C4-2B (cell line): ENCODE measurements at regions not wholly inside any gene's neighbourhood (a gene's known extent, or its start where the extent isn't known, plus 50 kb on each side); places are given as distances from the start of the nearest gene placed in this dataset.

ENCODE experiments used
- H3K27ac ChIP-seq: fragments of 450-650 bp; 2 replicates; pipeline ENCODE4 v1.5.1; 2017
- CTCF ChIP-seq: fragments of 450-650 bp; conservative IDR thresholded peaks from 2 replicates; pipeline ENCODE4 v1.5.1; 2017; ENCODE audit warnings: mild to moderate bottlenecking
- ZFX ChIP-seq: fragments of 450-650 bp; IDR thresholded peaks from 2 replicates; pipeline ENCODE4 v1.6.1; 2017

- H3K27ac ChIP-seq: no peak overlapping the region
- TF ChIP-seq CTCF (no peak), ZFX (no peak)
Measured at GRCh38 chr6:1527073-1527457, 82.7 kb upstream of the FOXC1 start.

GRCh38 chr6:1535295-1535694, 74.4 kb upstream of the FOXC1 start:
- no peak overlapping the region for H3K27ac ChIP-seq
- no peak for TF ChIP-seq CTCF
- no peak for TF ChIP-seq ZFX

- no peak overlapping the region for H3K27ac ChIP-seq
- no peak for TF ChIP-seq CTCF
- no peak for TF ChIP-seq ZFX
Measured at GRCh38 chr6:1536526-1537429, 72.9 kb upstream of the FOXC1 start.

- no peak for TF ChIP-seq ZFX
- TF ChIP-seq CTCF: no peak
Measured at GRCh38 chr6:1538369-1538768, 71.3 kb upstream of the FOXC1 start.

GRCh38 chr6:1538810-1539478, 70.8 kb upstream of the FOXC1 start:
- no peak for TF ChIP-seq CTCF
- TF ChIP-seq ZFX: no peak
- no peak overlapping the region for H3K27ac ChIP-seq

More at GRCh38 chr6:1538369-1538768, 71.3 kb upstream of the FOXC1 start:
- no peak overlapping the region for H3K27ac ChIP-seq

GRCh38 chr6:1540864-1541521, 68.7 kb upstream of the FOXC1 start:
- TF ChIP-seq CTCF (no peak), ZFX (no peak)
- H3K27ac ChIP-seq: no peak overlapping the region

- no peak overlapping the region for H3K27ac ChIP-seq
- no peak for TF ChIP-seq CTCF
- TF ChIP-seq ZFX: no peak
Measured at GRCh38 chr6:1542335-1542734, 67.4 kb upstream of the FOXC1 start.
